ENCODE measurements at regions not wholly inside any gene's neighbourhood (a gene's known extent, or its start where the extent isn't known, plus 50 kb on each side); places are given as distances from the start of the nearest gene placed in this dataset.

GRCh38 chr2:226611944-226612318, 187.7 kb downstream of the IRS1 start:
- Histone ChIP-seq H4K91ac (ENCODE audit: low read length) (no peak overlapping the region), H3K27ac (ENCODE audit: low read length, poor library complexity, severe bottlenecking) (no peak overlapping the region), H3K36me3 (ENCODE audit: control insufficient read depth in 1 of 2, insufficient read depth in 2 of 2, low read depth in 1 of 2, low read length in 2 of 2) (no peaks in the 10 kb centered on the region), H3K4me3 (ENCODE audit: insufficient read depth in 1 of 2, low read depth in 1 of 2, low read length in 2 of 2) (no peak overlapping the region), H3K18ac (ENCODE audit: low read depth in 1 of 2, low read length in 2 of 2) (no peak overlapping the region), H4K8ac (ENCODE audit: low read length) (no peak overlapping the region), H3K9me3 (ENCODE audit: control insufficient read depth, low read length) (no peaks in the 10 kb centered on the region), H3K4me2 (ENCODE audit: low read length, poor library complexity, severe bottlenecking) (no peak overlapping the region), H3K14ac (ENCODE audit: low read length in 2 of 2) (no peak overlapping the region), H2BK15ac (ENCODE audit: low read depth, poor library complexity, severe bottlenecking) (no peak overlapping the region), H2BK12ac (ENCODE audit: low read length in 2 of 2) (no peak overlapping the region), H3K4me1 (ENCODE audit: control insufficient read depth, insufficient read depth, low read depth, low read length) (no peaks in the 10 kb centered on the region), H3K9ac (ENCODE audit: low read length) (peak overlapping the region; percentile 46), H3K4ac (ENCODE audit: low read depth in 1 of 2, low read length in 2 of 2) (no peak overlapping the region), H3K23ac (ENCODE audit: low read length in 2 of 2) (no peak overlapping the region), H2BK5ac (ENCODE audit: low read depth, low read length, poor library complexity, severe bottlenecking) (no peak overlapping the region), H2AK5ac (ENCODE audit: low read length, severe bottlenecking) (no peak overlapping the region), H2BK120ac (ENCODE audit: low read depth, low read length) (no peak overlapping the region), H3K27me3 (ENCODE audit: control insufficient read depth in 1 of 2, insufficient read depth in 1 of 2, low read length in 2 of 2) (no peaks in the 10 kb centered on the region), H2AFZ (ENCODE audit: low read depth, low read length) (no peak overlapping the region), H3K79me1 (replicated peaks; ENCODE audit: low read length, poor library complexity, severe bottlenecking) (no peaks in the 10 kb centered on the region)
- no peak for DNase-seq
- 80% methylated on average over 3 of the region's 3 CpGs for WGBS

GRCh38 chr2:226611196-226611943, 188.2 kb downstream of the IRS1 start:
- H2BK120ac ChIP-seq (ENCODE audit: low read depth, low read length), result no peak overlapping the region
- no peak overlapping the region for H2BK12ac ChIP-seq (ENCODE audit: low read length in 2 of 2)
- no peak overlapping the region for H3K4me3 ChIP-seq (ENCODE audit: insufficient read depth in 1 of 2, low read depth in 1 of 2, low read length in 2 of 2)
- H3K9me3 ChIP-seq (ENCODE audit: control insufficient read depth, low read length), result no peaks in the 10 kb centered on the region
- no peaks in the 10 kb centered on the region for H3K4me1 ChIP-seq (ENCODE audit: control insufficient read depth, insufficient read depth, low read depth, low read length)
- H4K8ac ChIP-seq (ENCODE audit: low read length), result no peak overlapping the region
- no peak overlapping the region for H3K18ac ChIP-seq (ENCODE audit: low read depth in 1 of 2, low read length in 2 of 2)
- no peak overlapping the region for H2AFZ ChIP-seq (ENCODE audit: low read depth, low read length)
- H3K79me1 ChIP-seq (replicated peaks; ENCODE audit: low read length, poor library complexity, severe bottlenecking), result no peaks in the 10 kb centered on the region
- H3K14ac ChIP-seq (ENCODE audit: low read length in 2 of 2), result no peak overlapping the region
- H3K36me3 ChIP-seq (ENCODE audit: control insufficient read depth in 1 of 2, insufficient read depth in 2 of 2, low read depth in 1 of 2, low read length in 2 of 2), result no peaks in the 10 kb centered on the region
- no peak overlapping the region for H3K4me2 ChIP-seq (ENCODE audit: low read length, poor library complexity, severe bottlenecking)
- H3K23ac ChIP-seq (ENCODE audit: low read length in 2 of 2), result no peak overlapping the region
- 84% methylated on average over 4 of the region's 4 CpGs for WGBS
- no peak overlapping the region for H3K27ac ChIP-seq (ENCODE audit: low read length, poor library complexity, severe bottlenecking)
- H4K91ac ChIP-seq (ENCODE audit: low read length), result no peak overlapping the region
- peak overlapping the region; percentile 13 for H3K9ac ChIP-seq (ENCODE audit: low read length)
- no peak overlapping the region for H2BK15ac ChIP-seq (ENCODE audit: low read depth, poor library complexity, severe bottlenecking)
- no peak overlapping the region for H3K4ac ChIP-seq (ENCODE audit: low read depth in 1 of 2, low read length in 2 of 2)
- H2AK5ac ChIP-seq (ENCODE audit: low read length, severe bottlenecking), result no peak overlapping the region
- no peaks in the 10 kb centered on the region for H3K27me3 ChIP-seq (ENCODE audit: control insufficient read depth in 1 of 2, insufficient read depth in 1 of 2, low read length in 2 of 2)
- DNase-seq, result no peak
- H2BK5ac ChIP-seq (ENCODE audit: low read depth, low read length, poor library complexity, severe bottlenecking), result no peak overlapping the region

- no peak overlapping the region for H3K14ac ChIP-seq (ENCODE audit: low read length in 2 of 2)
- no peaks in the 10 kb centered on the region for H3K27me3 ChIP-seq (ENCODE audit: control insufficient read depth in 1 of 2, insufficient read depth in 1 of 2, low read length in 2 of 2)
- H2AFZ ChIP-seq (ENCODE audit: low read depth, low read length), result no peak overlapping the region
- DNase-seq, result peak; percentile 73
- no peak overlapping the region for H3K27ac ChIP-seq (ENCODE audit: low read length, poor library complexity, severe bottlenecking)
- no peak overlapping the region for H2BK12ac ChIP-seq (ENCODE audit: low read length in 2 of 2)
- H3K79me1 ChIP-seq (replicated peaks; ENCODE audit: low read length, poor library complexity, severe bottlenecking), result no peaks in the 10 kb centered on the region
- H2AK5ac ChIP-seq (ENCODE audit: low read length, severe bottlenecking), result no peak overlapping the region
- H3K4ac ChIP-seq (ENCODE audit: low read depth in 1 of 2, low read length in 2 of 2), result no peak overlapping the region
- H3K36me3 ChIP-seq (ENCODE audit: control insufficient read depth in 1 of 2, insufficient read depth in 2 of 2, low read depth in 1 of 2, low read length in 2 of 2), result no peaks in the 10 kb centered on the region
- H3K23ac ChIP-seq (ENCODE audit: low read length in 2 of 2), result no peak overlapping the region
- no peaks in the 10 kb centered on the region for H3K9me3 ChIP-seq (ENCODE audit: control insufficient read depth, low read length)
- 31% methylated on average over 1 of the region's 1 CpG for WGBS
- H4K8ac ChIP-seq (ENCODE audit: low read length), result no peak overlapping the region
- H2BK120ac ChIP-seq (ENCODE audit: low read depth, low read length), result no peak overlapping the region
- no peaks in the 10 kb centered on the region for H3K4me1 ChIP-seq (ENCODE audit: control insufficient read depth, insufficient read depth, low read depth, low read length)
- no peak overlapping the region for H2BK15ac ChIP-seq (ENCODE audit: low read depth, poor library complexity, severe bottlenecking)
- no peak overlapping the region for H3K9ac ChIP-seq (ENCODE audit: low read length)
- H2BK5ac ChIP-seq (ENCODE audit: low read depth, low read length, poor library complexity, severe bottlenecking), result no peak overlapping the region
- H3K4me3 ChIP-seq (ENCODE audit: insufficient read depth in 1 of 2, low read depth in 1 of 2, low read length in 2 of 2), result no peak overlapping the region
- H3K18ac ChIP-seq (ENCODE audit: low read depth in 1 of 2, low read length in 2 of 2), result no peak overlapping the region
- no peak overlapping the region for H3K4me2 ChIP-seq (ENCODE audit: low read length, poor library complexity, severe bottlenecking)
- H4K91ac ChIP-seq (ENCODE audit: low read length), result no peak overlapping the region
Observed at GRCh38 chr2:226609366-226609765, 190.3 kb downstream of the IRS1 start.

DNA sequence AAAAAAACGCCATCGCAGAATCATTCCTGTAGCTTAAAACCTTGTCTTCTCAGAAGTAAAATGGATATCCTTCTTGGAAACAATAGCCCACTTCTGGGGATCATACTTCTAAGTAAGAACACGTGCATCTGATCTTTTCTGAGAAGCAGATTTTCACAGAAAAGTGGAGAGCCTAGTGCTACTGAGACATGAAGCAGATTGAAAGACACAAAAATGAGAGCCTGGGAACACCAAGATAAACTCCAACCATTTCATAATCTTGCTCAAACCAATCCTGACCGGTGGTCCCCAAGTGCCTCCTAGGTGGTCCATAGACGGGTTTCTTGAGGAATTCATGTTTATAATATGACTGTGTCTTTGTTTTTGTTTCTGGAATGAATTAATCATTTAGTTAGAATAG, 191.2 kb downstream of the IRS1 start:
- WGBS, result 88% methylated on average over 5 of the region's 5 CpGs
- H3K23ac ChIP-seq (ENCODE audit: low read length in 2 of 2), result no peak overlapping the region
- no peak overlapping the region for H3K9ac ChIP-seq (ENCODE audit: low read length)
- H2AK5ac ChIP-seq (ENCODE audit: low read length, severe bottlenecking), result no peak overlapping the region
- no peak overlapping the region for H2BK12ac ChIP-seq (ENCODE audit: low read length in 2 of 2)
- no peak for DNase-seq
- H3K4me2 ChIP-seq (ENCODE audit: low read length, poor library complexity, severe bottlenecking), result no peak overlapping the region
- H3K36me3 ChIP-seq (ENCODE audit: control insufficient read depth in 1 of 2, insufficient read depth in 2 of 2, low read depth in 1 of 2, low read length in 2 of 2), result no peaks in the 10 kb centered on the region
- H3K27ac ChIP-seq (ENCODE audit: low read length, poor library complexity, severe bottlenecking), result no peak overlapping the region
- no peak overlapping the region for H3K14ac ChIP-seq (ENCODE audit: low read length in 2 of 2)
- no peak overlapping the region for H4K91ac ChIP-seq (ENCODE audit: low read length)
- no peaks in the 10 kb centered on the region for H3K4me1 ChIP-seq (ENCODE audit: control insufficient read depth, insufficient read depth, low read depth, low read length)
- no peak overlapping the region for H3K18ac ChIP-seq (ENCODE audit: low read depth in 1 of 2, low read length in 2 of 2)
- H4K8ac ChIP-seq (ENCODE audit: low read length), result no peak overlapping the region
- H3K4me3 ChIP-seq (ENCODE audit: insufficient read depth in 1 of 2, low read depth in 1 of 2, low read length in 2 of 2), result no peak overlapping the region
- no peak overlapping the region for H2AFZ ChIP-seq (ENCODE audit: low read depth, low read length)
- no peaks in the 10 kb centered on the region for H3K79me1 ChIP-seq (replicated peaks; ENCODE audit: low read length, poor library complexity, severe bottlenecking)
- H3K27me3 ChIP-seq (ENCODE audit: control insufficient read depth in 1 of 2, insufficient read depth in 1 of 2, low read length in 2 of 2), result no peaks in the 10 kb centered on the region
- H2BK5ac ChIP-seq (ENCODE audit: low read depth, low read length, poor library complexity, severe bottlenecking), result no peak overlapping the region
- H3K4ac ChIP-seq (ENCODE audit: low read depth in 1 of 2, low read length in 2 of 2), result no peak overlapping the region
- H2BK15ac ChIP-seq (ENCODE audit: low read depth, poor library complexity, severe bottlenecking), result no peak overlapping the region
- H2BK120ac ChIP-seq (ENCODE audit: low read depth, low read length), result no peak overlapping the region
- H3K9me3 ChIP-seq (ENCODE audit: control insufficient read depth, low read length), result no peaks in the 10 kb centered on the region

Measured in mesenchymal stem cell (in vitro differentiated cells and primary cell).